CD4-positive, alpha-beta T cell treated with Interleukin-17A for 4 hours (primary cell): ENCODE measurements at regions not wholly inside any gene's neighbourhood (a gene's known extent, or its start where the extent isn't known, plus 50 kb on each side); places are given as distances from the start of the nearest gene placed in this dataset.

Experiments
- DNase-seq: peaks from one replicate; pipeline ENCODE4 v3.0.0-alpha.2; 2020; ENCODE audit warnings: mixed read lengths

GRCh38 chr6:166008441-166009369 lies 158.9 kb downstream of the TBXT start:
- DNase-seq = no peak

DNA sequence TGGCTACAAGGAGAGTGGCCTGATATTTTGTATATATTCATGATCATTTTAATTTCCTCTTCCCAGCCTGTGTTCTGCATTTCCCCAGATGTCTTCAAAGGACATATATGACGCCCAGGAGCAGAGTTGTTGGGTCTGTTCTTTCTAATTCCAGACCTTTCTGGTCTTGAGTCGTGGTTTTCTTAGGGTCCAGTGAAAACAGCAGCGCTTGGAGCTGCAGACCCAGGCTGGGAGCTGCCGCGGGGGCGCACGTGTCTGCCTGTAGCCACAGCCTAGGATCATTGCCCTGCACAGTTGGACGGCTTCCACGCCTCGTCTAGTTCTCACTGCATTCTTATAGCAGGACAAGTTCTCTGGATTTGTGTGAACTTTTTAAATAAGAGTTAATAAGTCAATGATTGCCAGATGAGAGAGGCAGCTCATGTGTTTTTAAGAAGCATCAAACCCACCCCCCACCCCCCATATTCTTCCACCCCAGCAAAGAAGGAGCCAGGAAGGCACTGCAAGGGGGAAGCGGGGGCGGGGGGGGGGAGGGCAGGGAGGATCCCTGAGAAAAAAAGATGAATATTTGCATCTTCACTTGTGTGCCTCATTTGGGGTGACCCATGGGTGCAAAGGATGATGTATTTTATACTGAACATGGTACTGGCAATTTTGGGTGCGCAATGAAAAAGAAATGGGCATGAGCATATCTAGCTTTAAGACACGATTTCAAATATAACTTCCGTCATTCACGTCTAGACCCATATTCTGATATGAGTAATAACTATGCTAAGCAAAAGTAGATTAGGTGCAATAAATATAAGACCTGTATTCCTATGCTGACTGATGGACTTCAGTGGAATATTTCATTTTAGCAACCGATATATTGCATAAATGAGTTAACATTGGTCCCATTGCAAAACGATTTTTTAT lies 160.0 kb downstream of the TBXT start:
- no peak for DNase-seq

DNA sequence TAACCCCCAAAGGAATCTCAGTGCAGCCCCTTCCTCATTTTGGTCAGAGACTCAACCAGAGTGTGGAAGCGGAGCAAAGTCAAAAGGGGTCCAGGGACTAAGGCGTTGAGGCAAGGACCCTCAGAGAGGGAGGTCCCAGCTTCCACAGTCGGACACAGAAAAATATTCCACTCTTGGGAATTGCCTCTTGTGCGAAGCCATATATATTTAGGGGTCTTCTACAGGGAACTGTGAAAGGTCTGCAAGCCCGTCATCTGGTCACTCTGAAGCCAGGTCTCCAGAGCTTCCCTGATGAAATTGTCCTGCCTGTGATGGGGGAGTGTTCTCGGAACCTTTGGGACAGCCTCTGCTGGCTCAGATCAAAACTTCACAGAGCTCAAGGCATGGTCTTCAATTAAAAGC lies 160.8 kb downstream of the TBXT start:
- DNase-seq = no peak

- DNase-seq = no peak
These were observed 161.4 kb downstream of the TBXT start for GRCh38 chr6:166005944-166006899.

DNA sequence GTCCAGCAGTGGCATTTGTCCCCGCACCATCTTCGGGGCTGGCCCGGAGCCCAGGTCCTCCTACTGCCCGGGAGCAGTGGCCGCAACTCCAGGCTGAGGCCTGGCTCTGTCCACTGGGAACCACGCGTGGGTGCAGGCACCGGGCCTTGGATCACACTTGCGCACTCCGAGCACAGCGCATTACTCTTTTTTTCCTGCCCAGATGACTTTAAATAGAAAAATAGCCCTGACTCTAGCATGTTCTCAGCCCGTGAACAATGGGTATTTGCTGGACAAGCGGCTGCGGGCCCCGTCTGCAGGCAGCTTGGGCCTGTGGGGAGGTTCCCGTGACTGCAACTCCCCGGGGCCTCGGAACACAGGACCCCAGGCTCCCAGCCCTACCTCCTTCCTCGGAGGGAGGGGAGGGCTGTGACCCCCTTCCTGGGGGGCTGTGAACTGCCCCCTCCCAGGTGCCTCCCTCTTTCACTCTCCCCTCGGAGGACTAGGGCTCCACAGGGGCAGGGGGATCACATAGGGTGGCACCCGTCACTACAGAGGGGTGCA lies 162.2 kb downstream of the TBXT start:
- DNase-seq = no peak

DNA sequence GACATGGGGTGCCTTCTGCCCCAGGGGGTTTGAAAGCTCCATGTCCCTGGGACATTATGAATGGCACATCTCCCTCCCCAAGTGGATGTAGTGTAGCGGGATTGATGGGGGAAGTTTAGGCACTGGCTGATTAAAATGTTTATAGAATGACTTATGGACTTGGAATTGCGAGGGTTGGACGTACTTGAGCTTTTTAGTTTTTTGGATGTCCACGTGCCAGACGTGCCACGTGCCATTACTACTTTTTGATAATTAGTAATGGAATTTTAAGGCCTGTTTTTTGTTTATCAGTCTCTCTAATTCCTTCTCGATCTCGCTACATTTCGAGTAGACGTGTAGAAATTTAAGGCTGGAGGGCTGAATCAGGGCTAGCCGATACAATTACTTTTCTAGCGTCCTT lies 162.8 kb downstream of the TBXT start:
- DNase-seq = no peak

DNA sequence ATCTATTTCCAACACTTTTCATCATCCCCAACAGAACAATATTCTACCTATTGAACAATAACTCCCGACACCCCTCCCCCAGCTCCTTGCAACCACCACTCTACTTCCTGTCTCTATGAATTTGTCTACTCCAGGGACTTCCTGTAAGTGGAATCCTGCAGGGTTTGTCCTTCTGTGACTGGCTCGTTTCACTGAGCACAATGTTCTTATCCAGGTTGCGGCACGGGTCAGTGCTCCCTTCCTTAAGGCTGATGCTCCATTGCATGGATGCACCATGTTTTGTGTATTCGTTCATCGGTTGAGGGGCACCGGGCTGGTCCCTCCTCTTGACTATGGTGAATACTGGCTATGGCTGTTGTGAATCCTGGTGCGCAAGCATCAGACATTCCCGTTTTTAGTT lies 163.2 kb downstream of the TBXT start:
- DNase-seq = no peak

- DNase-seq = no peak
These were observed 164.1 kb downstream of the TBXT start for GRCh38 chr6:166003569-166003968.

GRCh38 chr6:166001359-166001758 lies 166.3 kb downstream of the TBXT start:
- DNase-seq = no peak

- DNase-seq = no peak
These were observed 168.4 kb downstream of the TBXT start for GRCh38 chr6:165999279-165999678.

- DNase-seq = no peak
These were observed 169.6 kb downstream of the TBXT start for GRCh38 chr6:165998072-165998471.

DNA sequence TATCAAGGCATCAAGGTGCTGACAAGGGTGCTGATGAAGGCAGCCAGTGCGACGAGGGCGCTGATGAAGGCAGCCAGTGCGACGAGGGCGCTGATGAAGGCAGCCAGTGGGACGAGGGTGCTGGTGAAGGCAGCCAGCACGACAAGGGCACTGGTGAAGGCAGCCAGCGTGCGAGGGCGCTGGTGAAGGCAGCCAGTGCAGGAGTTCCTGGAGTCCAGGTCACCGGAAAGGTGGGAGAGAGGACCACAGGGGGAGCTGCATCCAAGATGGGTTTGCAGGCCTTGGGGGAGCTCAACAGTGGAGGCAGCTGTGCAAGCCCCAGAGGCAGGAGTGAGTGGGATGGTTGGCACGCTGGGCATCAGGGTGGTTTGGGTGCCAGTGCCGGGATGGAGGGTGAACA lies 176.3 kb downstream of the TBXT start:
- no peak for DNase-seq

- no peak for DNase-seq
These were observed 177.4 kb downstream of the TBXT start for GRCh38 chr6:165990216-165990615.

DNA sequence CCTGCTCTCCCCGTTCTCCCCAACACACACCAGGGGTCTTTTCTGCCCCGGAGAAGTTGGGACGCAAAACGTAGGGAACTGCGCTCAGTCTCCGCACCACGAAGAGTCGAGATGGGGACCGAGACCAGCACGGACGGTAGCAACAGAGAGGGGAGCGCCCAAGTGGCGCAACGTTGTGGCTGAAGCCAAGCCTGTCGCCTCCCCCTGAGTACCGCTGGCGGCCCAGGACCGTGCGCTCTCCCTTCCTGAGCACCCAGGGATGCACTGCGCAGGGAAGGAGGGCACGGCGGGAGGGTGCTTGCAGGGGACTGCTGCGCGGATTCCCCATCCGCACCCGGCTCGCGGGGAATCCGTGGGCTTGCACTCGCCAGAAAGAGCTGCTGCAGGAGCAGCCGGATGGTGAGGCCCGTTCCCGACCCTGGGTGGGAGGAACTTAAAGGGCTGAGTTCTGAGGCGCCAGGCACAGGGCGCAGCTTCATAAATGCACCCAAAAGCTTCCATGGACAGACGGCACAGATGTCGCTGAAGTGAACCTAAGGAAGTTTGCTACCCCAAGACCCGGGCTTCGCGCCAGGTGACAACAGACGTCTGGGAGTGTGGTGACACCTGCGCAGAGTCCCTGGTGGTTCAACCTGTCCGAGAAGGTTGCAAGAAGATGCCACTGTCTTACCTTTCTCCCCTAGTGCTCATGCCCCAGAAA lies 178.7 kb downstream of the TBXT start:
- no peak for DNase-seq

DNA sequence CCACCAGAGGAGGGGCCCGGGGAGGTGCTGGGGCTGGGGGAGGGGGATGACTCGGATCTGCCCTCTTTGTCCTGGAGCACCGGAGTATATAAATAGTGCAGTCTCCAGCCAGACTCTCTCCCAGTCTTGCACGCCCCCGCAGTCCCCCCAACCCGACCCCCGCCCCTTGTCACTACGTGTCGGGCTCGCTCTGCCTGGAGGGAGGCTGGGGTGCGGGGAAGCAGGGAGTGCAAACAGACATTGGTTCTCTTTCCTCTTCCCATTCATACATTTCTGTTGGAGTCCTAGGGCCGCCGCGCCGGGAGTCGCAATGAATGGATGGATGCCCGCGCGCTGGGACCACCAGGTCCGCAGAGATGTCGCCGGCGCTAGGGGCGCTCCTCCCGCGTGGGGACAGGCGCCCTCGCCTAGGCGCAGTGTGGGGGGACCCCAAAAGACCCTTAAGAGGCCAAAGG lies 179.3 kb downstream of the TBXT start:
- no peak for DNase-seq

DNA sequence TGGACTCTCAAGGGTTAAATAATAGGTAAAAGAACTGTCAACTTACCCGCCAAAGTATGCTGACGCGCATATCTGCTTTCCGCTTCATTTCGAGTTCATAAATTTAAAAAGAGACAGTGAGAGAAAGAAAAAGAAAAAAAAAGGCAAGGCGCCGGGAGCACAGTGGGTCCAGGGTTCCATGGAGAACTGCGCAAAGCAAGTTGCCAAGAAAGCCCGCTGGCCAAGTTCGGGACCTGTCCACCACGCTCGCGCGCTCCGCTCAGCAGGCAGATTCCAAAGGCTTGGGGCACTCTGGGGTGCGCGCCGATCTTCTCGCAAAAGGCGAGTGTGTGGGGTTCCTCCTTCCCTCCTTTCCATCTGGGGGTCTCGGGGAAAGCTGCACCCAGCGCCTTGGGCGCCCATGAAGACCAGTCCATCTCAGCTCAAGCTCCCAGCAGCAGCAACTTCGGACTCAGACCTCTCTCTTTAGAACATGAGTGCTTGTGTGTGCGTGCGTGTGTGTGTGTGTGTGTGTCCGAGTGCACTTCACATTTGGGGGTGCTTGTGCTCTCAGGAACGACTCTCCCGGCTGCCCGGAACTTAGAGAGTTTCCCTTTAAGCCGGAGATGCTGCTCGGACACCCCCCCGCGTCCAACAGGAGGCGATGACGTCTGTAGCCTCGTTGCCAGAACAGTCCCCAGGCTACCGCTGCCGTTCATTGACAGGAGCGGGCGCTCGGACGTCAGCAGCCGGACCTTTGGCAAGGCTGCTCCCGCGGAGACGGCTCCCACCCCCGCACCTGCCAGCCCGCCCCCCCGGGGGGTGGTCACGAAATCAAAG lies 180.0 kb downstream of the TBXT start:
- no peak for DNase-seq

GRCh38 chr6:165986914-165987482 lies 180.7 kb downstream of the TBXT start:
- no peak for DNase-seq

- DNase-seq = no peak
These were observed 181.2 kb downstream of the TBXT start for GRCh38 chr6:165986311-165986913.

DNA sequence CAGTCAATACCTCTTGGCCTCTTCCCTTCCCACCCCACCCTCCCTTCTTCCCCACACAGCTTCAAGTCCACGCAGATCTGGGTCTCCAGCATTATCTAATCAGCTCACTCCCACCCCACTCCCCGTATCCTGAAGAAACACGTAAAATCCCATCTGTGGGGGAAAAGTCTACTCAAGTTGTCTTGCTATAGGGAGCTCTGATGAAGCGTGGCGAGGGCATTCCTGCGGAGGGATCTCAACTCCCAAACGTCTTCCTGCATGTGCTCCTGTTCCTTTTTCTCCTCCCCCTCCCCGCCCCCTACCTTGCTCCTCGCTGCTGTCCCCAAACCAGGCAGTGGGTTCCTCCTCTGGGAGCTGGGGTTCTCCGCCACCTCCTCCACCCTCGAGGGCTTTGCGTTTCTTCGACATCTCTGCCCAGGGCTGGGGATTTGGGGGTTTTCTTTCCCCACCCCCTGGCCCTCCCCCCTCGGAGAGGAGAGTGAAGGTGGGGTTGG lies 181.8 kb downstream of the TBXT start:
- no peak for DNase-seq
